Ecto neural progenitor cell (in vitro differentiated cells): ENCODE measurements at regions not wholly inside any gene's neighbourhood (a gene's known extent, or its start where the extent isn't known, plus 50 kb on each side); places are given as distances from the start of the nearest gene placed in this dataset.

Experiments used
- DNase-seq: peaks from one replicate; pipeline ENCODE4 v3.0.0-alpha.2; 2018; ENCODE audit warnings: low spot score

GRCh38 chr2:71777946-71778345 lies 324.6 kb downstream of the DYSF start:
- no peak for DNase-seq

- DNase-seq = no peak
Observed at GRCh38 chr2:71776227-71776626, 322.9 kb downstream of the DYSF start.

GRCh38 chr2:71773218-71773617 lies 319.9 kb downstream of the DYSF start:
- no peak for DNase-seq

- DNase-seq = no peak
Observed at GRCh38 chr2:71772510-71773172, 319.3 kb downstream of the DYSF start.

- DNase-seq = no peak
Observed at GRCh38 chr2:71767663-71768062, 314.3 kb downstream of the DYSF start.

- DNase-seq = no peak
Observed at GRCh38 chr2:71759060-71759459, 305.7 kb downstream of the DYSF start.

GRCh38 chr2:71757351-71757750 lies 304.0 kb downstream of the DYSF start:
- no peak for DNase-seq

- DNase-seq = no peak
Observed at GRCh38 chr2:71756280-71756906, 303.0 kb downstream of the DYSF start.

- DNase-seq = no peak
Observed at GRCh38 chr2:71751590-71751989, 298.2 kb downstream of the DYSF start.

- no peak for DNase-seq
Observed at GRCh38 chr2:71749671-71750101, 296.3 kb downstream of the DYSF start.

GRCh38 chr2:71748227-71748626 lies 294.9 kb downstream of the DYSF start:
- no peak for DNase-seq

- no peak for DNase-seq
Observed at GRCh38 chr2:71747559-71747958, 294.2 kb downstream of the DYSF start.

GRCh38 chr2:71746946-71747501 lies 293.7 kb downstream of the DYSF start:
- DNase-seq = no peak

- DNase-seq = no peak
Observed at GRCh38 chr2:71744781-71745180, 291.4 kb downstream of the DYSF start.

GRCh38 chr2:71743995-71744675 lies 290.8 kb downstream of the DYSF start:
- no peak for DNase-seq

- no peak for DNase-seq
Observed at GRCh38 chr2:71742953-71743601, 289.7 kb downstream of the DYSF start.

- DNase-seq = no peak
Observed at GRCh38 chr2:71736986-71737385, 283.6 kb downstream of the DYSF start.

- DNase-seq = no peak
Observed at GRCh38 chr2:71736091-71736861, 282.9 kb downstream of the DYSF start.
